MM.1S (cell line): ENCODE measurements at regions not wholly inside any gene's neighbourhood (a gene's known extent, or its start where the extent isn't known, plus 50 kb on each side); places are given as distances from the start of the nearest gene placed in this dataset.

Experiments
- DNase-seq: peaks from one replicate; pipeline ENCODE4 v3.0.0-alpha.2; 2015
- H2AFZ ChIP-seq: fragments of 300-600 bp; sonication (generic); 2 replicates; pipeline ENCODE4 v1.6.0; 2016; ENCODE audit warnings: antibody characterized with exemption, low read length
- H3F3A ChIP-seq: fragments of 300-600 bp; sonication (generic); 2 replicates; pipeline ENCODE4 v1.6.1; 2016; ENCODE audit warnings: mild to moderate bottlenecking, antibody characterized with exemption, low read length, moderate library complexity, mixed read lengths; ENCODE audit not compliant: insufficient read depth
- H3K27ac ChIP-seq: fragments of 300-600 bp; sonication (generic); 2 replicates; pipeline ENCODE4 v1.5.1; 2016; ENCODE audit warnings: mild to moderate bottlenecking, low read length
- H3K27me3 ChIP-seq: fragments of 300-600 bp; sonication (generic); replicated peaks from 2 replicates; pipeline ENCODE4 v1.6.0; 2016; ENCODE audit warnings: low read length; ENCODE audit not compliant: insufficient read depth
- H3K36me3 ChIP-seq: fragments of 300-600 bp; sonication (generic); replicated peaks from 2 replicates; pipeline ENCODE4 v1.6.1; 2016; ENCODE audit warnings: mild to moderate bottlenecking, low read length, mixed read lengths; ENCODE audit not compliant: insufficient read depth
- H3K4me1 ChIP-seq: fragments of 300-600 bp; sonication (generic); 2 replicates; pipeline ENCODE4 v1.6.1; 2016; ENCODE audit warnings: low read length, mixed read lengths
- H3K4me2 ChIP-seq: fragments of 300-600 bp; sonication (generic); 2 replicates; pipeline ENCODE4 v1.6.0; 2016; ENCODE audit warnings: low read depth, low read length
- H3K4me3 ChIP-seq: fragments of 300-600 bp; sonication (generic); 2 replicates; pipeline ENCODE4 v1.5.1; 2016; ENCODE audit warnings: low read length, mixed read lengths
- H3K79me2 ChIP-seq: fragments of 300-600 bp; sonication (generic); 2 replicates; pipeline ENCODE4 v1.6.1; 2016; ENCODE audit warnings: mixed run types, low read length, mixed read lengths
- H3K9ac ChIP-seq: fragments of 300-600 bp; sonication (generic); 2 replicates; pipeline ENCODE4 v1.6.1; 2016; ENCODE audit warnings: low read length, mixed read lengths
- H3K9me2 ChIP-seq: fragments of 300-600 bp; sonication (generic); replicated peaks from 2 replicates; pipeline ENCODE4 v1.6.1; 2016; ENCODE audit warnings: mild to moderate bottlenecking, low read length, mixed read lengths; ENCODE audit not compliant: insufficient read depth
- H3K9me3 ChIP-seq: fragments of 300-600 bp; sonication (generic); replicated peaks from 2 replicates; pipeline ENCODE4 v1.6.1; 2016; ENCODE audit warnings: mild to moderate bottlenecking, low read length, mixed read lengths; ENCODE audit not compliant: insufficient read depth
- H4K20me1 ChIP-seq: fragments of 300-600 bp; sonication (generic); 2 replicates; pipeline ENCODE4 v1.6.1; 2016; ENCODE audit warnings: mild to moderate bottlenecking, low read length, moderate library complexity, mixed read lengths; ENCODE audit not compliant: insufficient read depth
- EZH2 ChIP-seq: fragments of 300-600 bp; sonication (generic); optimal IDR thresholded peaks from 2 replicates; pipeline ENCODE3; 2017; ENCODE audit warnings: low read depth, mild to moderate bottlenecking, antibody characterized with exemption, low read length, mixed read lengths
- EZH2phosphoT487 ChIP-seq: fragments of 300-600 bp; sonication (generic); IDR thresholded peaks from 2 replicates; pipeline ENCODE4 v1.6.1; 2018; ENCODE audit warnings: antibody characterized with exemption, low read length
- TF ChIP-seq, protein P1 (sequence below): fragments of 300-600 bp; sonication (generic); IDR thresholded peaks from 2 replicates; pipeline ENCODE4 v1.5.1; 2016; ENCODE audit warnings: antibody characterized with exemption, low read length, mixed read lengths

DNA sequence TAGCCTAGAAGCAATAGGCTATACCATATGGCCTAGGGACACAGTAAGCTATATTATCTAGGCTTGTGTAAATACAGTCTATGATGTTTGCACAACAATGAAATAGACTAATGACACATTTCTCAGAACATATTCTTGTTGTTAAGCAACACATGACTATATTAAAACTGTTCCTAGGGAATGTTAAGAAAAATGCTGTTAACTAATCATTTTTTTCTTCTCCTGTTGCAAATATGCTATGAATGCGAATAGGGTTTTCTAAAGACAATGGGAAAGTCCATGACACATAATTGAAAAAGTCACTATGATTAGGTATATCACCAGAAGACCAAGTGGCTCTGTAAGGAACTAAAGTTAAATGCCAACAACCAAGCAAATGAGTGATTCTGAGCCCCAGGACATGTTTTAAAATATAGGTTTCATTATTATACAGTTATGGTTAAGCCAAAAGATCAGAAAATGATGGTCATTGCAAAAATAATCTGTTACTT lies 454.0 kb upstream of the SORCS1 start:
- TF ChIP-seq EZH2phosphoT487 (no peak), EZH2 (no peak)
- TF ChIP-seq, protein P1, sequence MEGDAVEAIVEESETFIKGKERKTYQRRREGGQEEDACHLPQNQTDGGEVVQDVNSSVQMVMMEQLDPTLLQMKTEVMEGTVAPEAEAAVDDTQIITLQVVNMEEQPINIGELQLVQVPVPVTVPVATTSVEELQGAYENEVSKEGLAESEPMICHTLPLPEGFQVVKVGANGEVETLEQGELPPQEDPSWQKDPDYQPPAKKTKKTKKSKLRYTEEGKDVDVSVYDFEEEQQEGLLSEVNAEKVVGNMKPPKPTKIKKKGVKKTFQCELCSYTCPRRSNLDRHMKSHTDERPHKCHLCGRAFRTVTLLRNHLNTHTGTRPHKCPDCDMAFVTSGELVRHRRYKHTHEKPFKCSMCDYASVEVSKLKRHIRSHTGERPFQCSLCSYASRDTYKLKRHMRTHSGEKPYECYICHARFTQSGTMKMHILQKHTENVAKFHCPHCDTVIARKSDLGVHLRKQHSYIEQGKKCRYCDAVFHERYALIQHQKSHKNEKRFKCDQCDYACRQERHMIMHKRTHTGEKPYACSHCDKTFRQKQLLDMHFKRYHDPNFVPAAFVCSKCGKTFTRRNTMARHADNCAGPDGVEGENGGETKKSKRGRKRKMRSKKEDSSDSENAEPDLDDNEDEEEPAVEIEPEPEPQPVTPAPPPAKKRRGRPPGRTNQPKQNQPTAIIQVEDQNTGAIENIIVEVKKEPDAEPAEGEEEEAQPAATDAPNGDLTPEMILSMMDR: no peak
- Histone ChIP-seq H3K79me2 (no peaks in the 10 kb centered on the region), H3K27ac (no peak overlapping the region), H3F3A (no peaks in the 10 kb centered on the region), H3K4me2 (no peak overlapping the region), H3K9ac (no peak overlapping the region), H3K4me3 (no peak overlapping the region), H4K20me1 (no peaks in the 10 kb centered on the region), H3K36me3 (no peaks in the 10 kb centered on the region), H3K9me2 (no peaks in the 10 kb centered on the region), H3K9me3 (no peaks in the 10 kb centered on the region), H3K27me3 (no peaks in the 10 kb centered on the region), H2AFZ (no peak overlapping the region), H3K4me1 (no peaks in the 10 kb centered on the region)
- DNase-seq: no peak

DNA sequence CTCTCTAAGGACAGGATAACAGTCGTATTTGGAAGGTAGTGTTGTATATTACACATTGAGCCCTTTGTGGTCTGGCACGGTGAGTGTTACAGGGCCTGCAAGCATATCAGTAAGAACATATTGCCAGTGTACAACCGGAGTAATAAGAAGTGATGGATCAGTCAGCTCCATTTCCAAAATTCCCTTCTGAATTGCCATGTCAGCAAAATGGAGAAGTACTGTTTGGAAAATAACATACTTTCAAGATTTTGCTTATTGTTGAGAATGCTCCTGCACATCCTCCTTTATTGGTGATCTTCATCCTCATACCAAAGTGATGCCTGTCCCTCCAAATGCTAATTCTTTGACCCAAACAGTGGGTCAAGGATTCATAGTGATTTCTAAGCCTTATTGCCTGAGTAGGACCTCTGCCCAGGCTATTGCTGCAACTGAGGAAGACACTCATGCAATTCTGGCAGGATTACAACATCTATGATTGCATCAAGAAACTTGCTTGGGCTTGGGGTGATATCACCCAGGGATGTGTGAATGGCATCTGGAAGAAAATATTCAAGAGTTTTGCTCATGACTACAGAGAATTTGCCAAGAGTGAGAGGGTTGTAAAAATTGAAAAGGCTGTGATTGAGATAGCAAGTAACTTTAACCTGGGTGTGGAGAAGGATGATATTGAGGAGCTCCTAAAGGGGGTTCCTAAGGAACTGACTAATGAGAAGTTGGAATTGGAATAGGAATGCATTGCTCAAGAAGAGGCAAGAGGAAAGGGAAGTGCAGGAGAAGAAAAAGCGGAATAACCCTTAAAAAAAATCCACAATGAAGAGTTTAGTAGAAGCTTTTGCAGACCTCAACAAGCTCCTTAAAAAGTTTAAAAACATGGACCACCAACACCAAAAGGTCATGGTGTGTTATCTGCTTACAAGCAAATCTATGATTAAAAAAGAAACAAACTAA lies 452.2 kb upstream of the SORCS1 start:
- Histone ChIP-seq H3K27me3 (no peaks in the 10 kb centered on the region), H3K4me3 (no peak overlapping the region), H3K9ac (no peak overlapping the region), H3K27ac (no peak overlapping the region), H3K4me2 (no peak overlapping the region), H3K9me2 (no peaks in the 10 kb centered on the region), H3K4me1 (no peaks in the 10 kb centered on the region), H4K20me1 (no peaks in the 10 kb centered on the region), H3F3A (no peaks in the 10 kb centered on the region), H3K9me3 (no peaks in the 10 kb centered on the region), H3K36me3 (no peaks in the 10 kb centered on the region), H2AFZ (no peak overlapping the region), H3K79me2 (no peaks in the 10 kb centered on the region)
- TF ChIP-seq EZH2: no peak
- TF ChIP-seq, protein P1: no peak
- no peak for TF ChIP-seq EZH2phosphoT487
- no peak for DNase-seq

DNA sequence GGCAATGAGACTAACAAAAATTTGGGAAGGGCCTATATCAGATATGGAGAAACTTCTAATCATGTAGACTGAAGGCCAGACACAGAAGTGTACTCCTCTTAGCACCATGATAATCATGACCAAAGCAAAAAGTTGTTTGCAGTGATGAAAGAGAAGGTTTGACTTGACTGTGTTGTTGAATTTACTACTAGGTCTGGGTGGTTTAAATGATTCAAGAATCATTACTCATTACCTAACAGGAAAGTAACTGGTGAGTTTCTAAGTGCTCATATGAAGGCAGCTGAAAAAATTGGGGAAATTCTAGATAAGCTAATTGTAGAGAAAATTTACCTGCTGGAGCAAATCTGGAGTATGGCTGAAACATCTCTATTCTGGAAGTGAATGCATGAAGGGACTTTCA lies 451.5 kb upstream of the SORCS1 start:
- no peak overlapping the region for H3K4me3 ChIP-seq
- no peak for DNase-seq
- TF ChIP-seq EZH2 (no peak), EZH2phosphoT487 (no peak)
- TF ChIP-seq, protein P1: no peak
- no peak overlapping the region for H3K4me2 ChIP-seq
- no peak overlapping the region for H3K27ac ChIP-seq
- no peaks in the 10 kb centered on the region for H4K20me1 ChIP-seq
- no peaks in the 10 kb centered on the region for H3K79me2 ChIP-seq
- no peaks in the 10 kb centered on the region for H3F3A ChIP-seq
- H3K36me3 ChIP-seq: no peaks in the 10 kb centered on the region
- H3K27me3 ChIP-seq: no peaks in the 10 kb centered on the region
- no peaks in the 10 kb centered on the region for H3K4me1 ChIP-seq
- H2AFZ ChIP-seq: no peak overlapping the region
- H3K9me2 ChIP-seq: no peaks in the 10 kb centered on the region
- H3K9ac ChIP-seq: no peak overlapping the region
- no peaks in the 10 kb centered on the region for H3K9me3 ChIP-seq
